HEK293 (cell line): ENCODE measurements at regions not wholly inside any gene's neighbourhood (a gene's known extent, or its start where the extent isn't known, plus 50 kb on each side); places are given as distances from the start of the nearest gene placed in this dataset.

ENCODE experiments used
- ZNF548 ChIP-seq: fragments of 450-650 bp; formaldehyde crosslinking; IDR thresholded peaks from 2 replicates; pipeline ENCODE4 v1.5.1; 2016; ENCODE audit warnings: missing biosample characterization, missing genetic modification characterization
- TF ChIP-seq, protein P1 (sequence below): fragments of 450-650 bp; formaldehyde crosslinking; IDR thresholded peaks from 2 replicates; pipeline ENCODE4 v1.5.1; 2016; ENCODE audit warnings: missing biosample characterization, missing genetic modification characterization

DNA sequence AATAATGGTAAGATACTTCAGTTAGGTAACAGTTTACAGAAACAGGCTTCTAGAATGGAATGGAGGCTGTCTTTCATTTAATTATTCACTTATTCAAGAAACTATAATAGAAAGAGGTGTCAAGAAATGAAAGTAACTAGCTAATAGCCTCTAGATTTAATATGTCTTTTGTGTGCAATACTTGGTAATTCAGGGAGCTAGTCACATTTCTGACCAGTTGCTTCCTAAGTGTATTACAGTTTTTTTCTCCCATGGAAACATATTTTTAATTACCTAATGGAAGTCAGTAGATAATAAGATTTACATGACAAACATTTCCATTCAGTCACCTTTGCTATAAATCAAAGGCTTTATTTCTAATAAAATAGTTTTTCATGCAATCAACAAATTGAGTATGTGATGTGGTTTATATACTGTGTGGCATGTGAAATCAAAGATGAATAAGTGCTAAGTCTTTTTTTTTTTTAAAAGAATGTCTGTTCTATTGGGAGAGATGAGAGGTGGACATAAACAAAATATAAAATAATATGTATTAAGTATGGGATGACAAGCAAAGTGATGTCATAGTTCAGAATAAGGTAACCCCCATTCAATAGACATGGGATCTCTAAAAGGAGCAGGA, 985.7 kb downstream of the SQOR start:
- no peak for TF ChIP-seq ZNF548 (tag by site-specific recombination)
- TF ChIP-seq, protein P1, sequence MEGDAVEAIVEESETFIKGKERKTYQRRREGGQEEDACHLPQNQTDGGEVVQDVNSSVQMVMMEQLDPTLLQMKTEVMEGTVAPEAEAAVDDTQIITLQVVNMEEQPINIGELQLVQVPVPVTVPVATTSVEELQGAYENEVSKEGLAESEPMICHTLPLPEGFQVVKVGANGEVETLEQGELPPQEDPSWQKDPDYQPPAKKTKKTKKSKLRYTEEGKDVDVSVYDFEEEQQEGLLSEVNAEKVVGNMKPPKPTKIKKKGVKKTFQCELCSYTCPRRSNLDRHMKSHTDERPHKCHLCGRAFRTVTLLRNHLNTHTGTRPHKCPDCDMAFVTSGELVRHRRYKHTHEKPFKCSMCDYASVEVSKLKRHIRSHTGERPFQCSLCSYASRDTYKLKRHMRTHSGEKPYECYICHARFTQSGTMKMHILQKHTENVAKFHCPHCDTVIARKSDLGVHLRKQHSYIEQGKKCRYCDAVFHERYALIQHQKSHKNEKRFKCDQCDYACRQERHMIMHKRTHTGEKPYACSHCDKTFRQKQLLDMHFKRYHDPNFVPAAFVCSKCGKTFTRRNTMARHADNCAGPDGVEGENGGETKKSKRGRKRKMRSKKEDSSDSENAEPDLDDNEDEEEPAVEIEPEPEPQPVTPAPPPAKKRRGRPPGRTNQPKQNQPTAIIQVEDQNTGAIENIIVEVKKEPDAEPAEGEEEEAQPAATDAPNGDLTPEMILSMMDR (tag by site-specific recombination): no peak
